HCT116 (cell line): ENCODE measurements at regions not wholly inside any gene's neighbourhood (a gene's known extent, or its start where the extent isn't known, plus 50 kb on each side); places are given as distances from the start of the nearest gene placed in this dataset.
"Not testable (repeated sequence)": the region's sequence is repeated elsewhere in the genome, so short reads cannot be mapped to it uniquely, and the experiment has no call there.

Source experiments
- ATAC-seq: fragments of 200-7000 bp; cut with Tn5 transposase; 2 replicates; pipeline ENCODE4 v1.9.1; 2020; ENCODE audit warnings: mild to moderate bottlenecking, moderate library complexity
- BruUV-seq: library from RNA; stranded (reverse); fragments of 400-500 nt; replicated peaks from 2 replicates; lab custom pipeline; 2021; lab: Mats Ljungman, UMichigan
- CTCF ChIA-PET: fragments of 300-600 bp; sonication (Branson Sonifier 250); formaldehyde crosslinking; loops from one replicate; lab custom pipeline; 2021; ENCODE audit warnings: antibody characterized with exemption; lab: Charles Lee
- POLR2A ChIA-PET: fragments of 300-600, 350-600 bp; sonication (Branson Sonifier 250); formaldehyde crosslinking; loops from one replicate; lab custom pipeline; 2021; ENCODE audit warnings: antibody characterized with exemption; lab: Charles Lee
- RAD21 ChIA-PET, 2 experiments: fragments of 300-600 bp; sonication (Branson Sonifier 250); formaldehyde crosslinking; loops; one replicate each; lab custom pipeline; 2023; ENCODE audit warnings: low total read pairs in 2 of 2; ENCODE audit not compliant: uncharacterized antibody in 2 of 2, unreplicated experiment in 2 of 2, low non-redundant PET in 1 of 2; lab: Charles Lee
- DNase-seq: peaks from one replicate; pipeline ENCODE4 v3.0.0-alpha.2; 2010; ENCODE audit warnings: low read depth, low spot score
- H2AFZ ChIP-seq: fragments of 200-600 bp; shearing (Covaris generic), sonication (generic); 2 replicates; pipeline ENCODE4 v1.6.1; 2017; ENCODE audit warnings: low read depth, mixed run types, mixed read lengths, antibody characterized with exemption, low read length; ENCODE audit not compliant: poor library complexity, severe bottlenecking
- H3K27ac ChIP-seq: 2 replicates; pipeline ENCODE4 v1.5.1; 2012; ENCODE audit warnings: low read depth, low read length
- H3K27me3 ChIP-seq: fragments of 200-600 bp; sonication (generic); 2 replicates; pipeline ENCODE4 v1.6.1; 2016; ENCODE audit warnings: mixed run types, low read length, mixed read lengths; ENCODE audit not compliant: insufficient read depth
- H3K36me3 ChIP-seq, 2 experiments: fragments of 200-500 bp in 1 of 2; fragments of 200-600 bp in 1 of 2; sonication (Bioruptor generic) in 1 of 2; sonication (generic) in 1 of 2; 2 replicates each; pipeline versions ENCODE4 v1.5.1 to v1.6.1; 2014 to 2016; ENCODE audit warnings: low read length in 2 of 2, inconsistent platforms in 1 of 2, mixed read lengths in 1 of 2, mixed run types in 1 of 2; ENCODE audit not compliant: insufficient read depth in 2 of 2, control insufficient read depth in 1 of 2
- H3K4me1 ChIP-seq, 2 experiments: fragments of 200-600 bp in 1 of 2; sonication (generic) in 1 of 2; 2 replicates each; pipeline versions ENCODE4 v1.5.1 to v1.6.1; 2012 to 2017; ENCODE audit warnings: low read length in 2 of 2, inconsistent platforms in 1 of 2, mild to moderate bottlenecking in 1 of 2, mixed read lengths in 1 of 2, mixed run types in 1 of 2, moderate library complexity in 1 of 2; ENCODE audit not compliant: insufficient read depth in 2 of 2, control insufficient read depth in 1 of 2
- H3K4me2 ChIP-seq: fragments of 200-600 bp; sonication (generic); 2 replicates; pipeline ENCODE4 v1.6.1; 2017; ENCODE audit warnings: mixed run types, low read length, mixed read lengths
- H3K4me3 ChIP-seq, 2 experiments: fragments of 200-600 bp in 1 of 2; sonication (generic) in 1 of 2; replicated peaks in 1 of 2; 2 replicates each; pipeline ENCODE4 v1.5.1; 2011 to 2016; ENCODE audit warnings: low read length in 2 of 2, control low read depth in 1 of 2, low read depth in 1 of 2, mild to moderate bottlenecking in 1 of 2, mixed read lengths in 1 of 2, mixed run types in 1 of 2
- H3K79me2 ChIP-seq: fragments of 200-600 bp; sonication (generic); 2 replicates; pipeline ENCODE4 v1.6.1; 2017; ENCODE audit warnings: mild to moderate bottlenecking, mixed run types, low read length, moderate library complexity, mixed read lengths; ENCODE audit not compliant: insufficient read depth
- H3K9ac ChIP-seq: fragments of 200-600 bp; sonication (generic); 2 replicates; pipeline ENCODE4 v1.6.1; 2016; ENCODE audit warnings: low read length, mixed read lengths
- H3K9me2 ChIP-seq: fragments of 200-600 bp; sonication (generic), shearing (Covaris generic); 2 replicates; pipeline ENCODE4 v1.6.1; 2017; ENCODE audit warnings: mixed run types, mild to moderate bottlenecking, moderate library complexity; ENCODE audit not compliant: insufficient read depth
- H3K9me3 ChIP-seq, 2 experiments: fragments of 200-500 bp in 1 of 2; fragments of 200-600 bp in 1 of 2; sonication (Bioruptor generic) in 1 of 2; sonication (generic) in 1 of 2; 2 replicates each; pipeline ENCODE4 v1.6.1; 2014 to 2017; ENCODE audit warnings: low read length in 2 of 2, mixed read lengths in 2 of 2, inconsistent platforms in 1 of 2, low read depth in 1 of 2, mild to moderate bottlenecking in 1 of 2, mixed run types in 1 of 2, moderate library complexity in 1 of 2; ENCODE audit not compliant: control insufficient read depth in 1 of 2, insufficient read depth in 1 of 2
- H4K20me1 ChIP-seq: fragments of 200-600 bp; sonication (generic), shearing (Covaris generic); 2 replicates; pipeline ENCODE4 v1.6.1; 2017; ENCODE audit warnings: mixed run types, mild to moderate bottlenecking, moderate library complexity; ENCODE audit not compliant: insufficient read depth
- EGR1 ChIP-seq: IDR thresholded peaks from 2 replicates; pipeline ENCODE4 v1.6.1; 2012; ENCODE audit warnings: low read depth
- JUND ChIP-seq: IDR thresholded peaks from 2 replicates; pipeline ENCODE4 v1.6.1; 2012
- RAD21 ChIP-seq: IDR thresholded peaks from 2 replicates; pipeline ENCODE4 v1.6.1; 2012; ENCODE audit warnings: low read depth, mild to moderate bottlenecking
- ZFX ChIP-seq: fragments of 450-650 bp; IDR thresholded peaks from 2 replicates; pipeline ENCODE4 v1.6.1; 2017
- ZNF274 ChIP-seq: fragments of 200-500 bp; sonication (Bioruptor generic); IDR thresholded peaks from 2 replicates; pipeline ENCODE4 v1.6.1; 2014; ENCODE audit warnings: mild to moderate bottlenecking, low read depth, low read length, inconsistent platforms
- intact Hi-C: fragments of 100-400 bp; cut with micrococcal nuclease; formaldehyde crosslinking; loops from 2 replicates; pipeline ENCODE4 v1.10.0; 2022
- TF ChIP-seq, protein P1 (sequence below): IDR thresholded peaks from 2 replicates; pipeline ENCODE4 v1.6.1; 2012

DNA sequence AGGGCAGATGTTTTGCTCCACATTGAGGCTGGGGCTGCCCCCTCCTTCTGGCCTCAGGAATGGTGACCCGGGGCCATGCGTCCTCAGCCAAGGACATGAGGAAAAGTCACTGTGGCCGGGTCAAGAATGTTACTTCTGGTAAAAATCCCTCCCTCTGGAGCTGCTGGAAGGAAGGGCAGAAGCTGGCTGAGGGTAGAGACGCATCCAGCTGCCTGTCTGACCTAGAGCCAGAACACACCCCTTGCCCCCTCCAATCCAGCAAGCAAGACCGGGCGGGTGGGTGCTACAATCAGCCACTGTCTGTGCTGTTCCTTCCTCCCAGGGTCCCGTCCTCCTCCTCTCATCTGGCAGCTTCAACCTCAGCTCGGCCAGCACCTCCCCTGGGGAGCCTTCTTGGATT, 59.0 kb downstream of the PTPRS start:
- no peaks in the 10 kb centered on the region for H3K4me1 ChIP-seq
- DNase-seq (no peak), ATAC-seq (no peak)
- H2AFZ ChIP-seq, result no peak overlapping the region
- H3K9me2 ChIP-seq, result no peaks in the 10 kb centered on the region
- ChIA-PET CTCF (no interaction called here), POLR2A (no interaction called here), RAD21 (no interaction called here)
- H3K4me3 ChIP-seq, result no peak overlapping the region
- no peak overlapping the region for H3K4me2 ChIP-seq
- H3K9me3 ChIP-seq, result no peaks in the 10 kb centered on the region
- H3K9ac ChIP-seq, result no peak overlapping the region
- BruUV-seq, result no TSS peak
- intact Hi-C loops, result no loop called here
- no peaks in the 10 kb centered on the region for H3K27me3 ChIP-seq
- no peak overlapping the region for H3K27ac ChIP-seq
- peaks cover 3 to 7% of the 10 kb centered on the region in 2 experiments; a peak in 2 of 4 replicates for H3K36me3 ChIP-seq
- no peaks in the 10 kb centered on the region for H4K20me1 ChIP-seq
- no peak for TF ChIP-seq JUND
- no peak for TF ChIP-seq ZNF274
- TF ChIP-seq, protein P1, sequence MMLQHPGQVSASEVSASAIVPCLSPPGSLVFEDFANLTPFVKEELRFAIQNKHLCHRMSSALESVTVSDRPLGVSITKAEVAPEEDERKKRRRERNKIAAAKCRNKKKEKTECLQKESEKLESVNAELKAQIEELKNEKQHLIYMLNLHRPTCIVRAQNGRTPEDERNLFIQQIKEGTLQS, result no peak
- TF ChIP-seq ZFX, result no peak
- no peak for TF ChIP-seq EGR1
- TF ChIP-seq RAD21, result no peak
- TF ChIP-seq, all 23 proteins: peak for 0
- H3K79me2 ChIP-seq, result no peaks in the 10 kb centered on the region

- H3K27ac ChIP-seq, H2AFZ ChIP-seq, CTCF ChIA-PET, H3K9me3 ChIP-seq, BruUV-seq, H3K4me2 ChIP-seq, H3K4me3 ChIP-seq, H3K4me1 ChIP-seq, H3K9me2 ChIP-seq, H3K9ac ChIP-seq, ATAC-seq, RAD21 ChIA-PET, DNase-seq, H3K27me3 ChIP-seq, POLR2A ChIA-PET, intact Hi-C loops, H4K20me1 ChIP-seq, H3K79me2 ChIP-seq: not testable (repeated sequence)
- H3K36me3 ChIP-seq, result peaks cover 9 to 13% of the 10 kb centered on the region in 2 experiments; a peak in 3 of 4 replicates
Measured at GRCh38 chr19:5275668-5276067, 64.9 kb downstream of the PTPRS start.
